ENCODE measurements at regions not wholly inside any gene's neighbourhood (a gene's known extent, or its start where the extent isn't known, plus 50 kb on each side); places are given as distances from the start of the nearest gene placed in this dataset.

DNA sequence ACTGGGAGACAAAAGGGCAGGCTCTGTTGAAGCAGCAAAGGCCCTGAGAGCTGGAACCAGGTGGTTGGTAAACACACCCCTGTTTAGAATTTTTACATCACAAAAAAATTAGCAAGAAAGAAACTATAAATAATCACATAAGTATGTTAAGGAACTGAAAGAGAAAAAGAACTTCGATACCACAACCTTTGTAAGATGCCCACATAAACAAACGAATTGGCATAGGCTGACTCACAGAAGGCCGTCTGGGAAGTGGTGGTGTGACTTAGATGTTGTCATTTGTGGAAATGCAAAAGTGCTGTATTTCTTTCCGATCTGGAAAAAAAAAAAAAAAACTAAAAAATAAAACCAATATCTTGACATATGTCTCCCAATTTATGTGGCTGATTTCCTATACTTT lies 235.1 kb downstream of the USP46 start:
- no peak for TF ChIP-seq CTCF (IDR thresholded peaks at IDR 0.05)
- TF ChIP-seq POLR2A (IDR thresholded peaks at IDR 0.05), result no peak

Measured in thyroid gland (tissue), 4 donors.